ENCODE measurements at regions not wholly inside any gene's neighbourhood (a gene's known extent, or its start where the extent isn't known, plus 50 kb on each side); places are given as distances from the start of the nearest gene placed in this dataset.
A peak's percentile ranks its signal among the peaks of the same experiment; 100 is the strongest.
"Not testable (repeated sequence)": the region's sequence is repeated elsewhere in the genome, so short reads cannot be mapped to it uniquely, and the experiment has no call there.

DNA sequence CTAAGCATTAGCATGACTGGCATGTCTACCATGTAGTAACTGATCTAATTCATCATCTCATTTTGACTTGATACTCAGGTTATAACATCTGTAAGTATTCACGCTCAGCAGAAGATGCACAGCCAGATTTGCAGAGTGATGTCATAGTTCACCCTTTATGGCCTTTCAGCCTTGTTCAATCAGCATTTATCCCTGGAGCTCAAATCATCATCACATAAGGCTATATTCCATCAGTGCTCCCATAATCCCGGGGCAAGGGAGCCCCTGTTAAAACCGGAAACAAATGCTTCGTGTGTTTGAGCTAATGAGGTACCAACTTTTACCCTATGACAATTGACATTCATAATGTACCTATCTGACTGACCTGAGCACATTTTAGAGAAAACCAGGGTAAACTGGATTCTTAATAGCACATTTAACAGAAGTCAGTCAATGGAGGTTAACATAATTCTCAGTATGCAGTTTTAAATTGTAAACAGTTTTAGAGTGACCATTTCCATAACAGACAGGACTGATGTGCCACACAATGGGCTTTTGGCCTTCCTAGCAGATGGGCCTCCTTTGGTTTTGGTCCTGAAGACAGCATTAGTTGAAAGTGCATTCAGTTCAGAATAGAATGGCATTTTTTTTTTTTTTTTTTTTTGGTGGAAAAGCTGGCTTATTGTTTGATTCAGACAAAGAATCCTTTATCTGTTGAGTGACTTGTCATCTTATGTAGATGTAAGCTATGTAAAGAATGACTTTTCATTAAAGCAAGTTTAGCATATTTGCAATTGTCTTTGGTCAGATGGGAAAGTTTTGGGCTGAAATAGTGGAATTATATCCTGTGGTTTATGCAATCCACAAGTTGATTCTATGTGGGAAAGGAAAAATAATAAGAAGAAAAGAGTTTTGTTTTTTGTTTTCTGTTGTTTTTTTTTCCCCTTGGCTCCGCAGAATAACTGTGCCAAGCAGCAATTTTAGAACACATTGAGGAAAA is 866.0 kb upstream of the ACVR2A start:
- Histone ChIP-seq H3K36me3 (replicated peaks; ENCODE audit: control insufficient read depth, insufficient read depth, low read length) (no peaks in the 10 kb centered on the region), H3K4me3 (ENCODE audit: insufficient read depth, low read depth, low read length) (no peak overlapping the region), H3K27me3 (ENCODE audit: control insufficient read depth, insufficient read depth, low read length) (no peaks in the 10 kb centered on the region)
- DNase-seq = no peak

DNA sequence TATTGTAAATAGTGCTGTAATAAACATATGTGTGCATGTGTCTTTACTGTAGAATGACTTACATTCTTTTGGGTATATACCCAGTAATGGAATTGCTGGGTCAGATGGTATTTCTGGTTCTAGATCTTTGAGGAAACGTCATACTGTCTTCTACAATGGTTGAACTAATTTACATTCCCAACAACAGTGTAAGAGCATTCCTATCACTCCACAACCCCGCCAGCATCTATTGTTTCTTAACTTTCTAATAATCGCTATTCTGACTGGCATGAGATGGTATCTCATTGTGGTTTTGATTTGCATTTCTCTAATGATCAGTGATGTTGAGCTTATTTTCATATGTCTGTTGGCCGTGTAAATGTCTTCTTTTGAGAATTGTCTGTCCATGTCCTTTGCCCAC is 873.8 kb upstream of the ACVR2A start:
- not testable (repeated sequence) for H3K4me3 ChIP-seq (ENCODE audit: insufficient read depth, low read depth, low read length); DNase-seq; H3K27me3 ChIP-seq (ENCODE audit: control insufficient read depth, insufficient read depth, low read length); H3K36me3 ChIP-seq (replicated peaks; ENCODE audit: control insufficient read depth, insufficient read depth, low read length)

DNA sequence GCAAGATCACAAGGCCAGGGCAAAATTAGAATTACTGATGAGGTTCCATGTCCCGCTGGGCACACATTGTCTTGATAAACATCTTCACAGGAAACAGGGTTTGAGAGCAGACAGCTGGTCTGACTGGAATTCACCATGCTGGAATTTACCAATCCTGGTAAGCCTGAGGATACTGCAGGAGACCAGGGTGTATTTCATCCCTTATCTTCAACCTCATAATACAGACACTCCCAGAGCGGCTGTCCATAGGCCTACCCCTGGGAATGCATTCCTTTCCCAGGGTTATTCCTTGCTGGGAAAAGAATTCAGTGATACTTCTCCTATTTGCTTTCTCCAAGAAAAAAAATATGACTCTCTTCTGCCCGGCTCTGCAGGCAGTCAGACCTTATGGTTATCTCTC is 875.1 kb upstream of the ACVR2A start:
- not testable (repeated sequence) for DNase-seq; H3K36me3 ChIP-seq (replicated peaks; ENCODE audit: control insufficient read depth, insufficient read depth, low read length); H3K4me3 ChIP-seq (ENCODE audit: insufficient read depth, low read depth, low read length); H3K27me3 ChIP-seq (ENCODE audit: control insufficient read depth, insufficient read depth, low read length)

DNA sequence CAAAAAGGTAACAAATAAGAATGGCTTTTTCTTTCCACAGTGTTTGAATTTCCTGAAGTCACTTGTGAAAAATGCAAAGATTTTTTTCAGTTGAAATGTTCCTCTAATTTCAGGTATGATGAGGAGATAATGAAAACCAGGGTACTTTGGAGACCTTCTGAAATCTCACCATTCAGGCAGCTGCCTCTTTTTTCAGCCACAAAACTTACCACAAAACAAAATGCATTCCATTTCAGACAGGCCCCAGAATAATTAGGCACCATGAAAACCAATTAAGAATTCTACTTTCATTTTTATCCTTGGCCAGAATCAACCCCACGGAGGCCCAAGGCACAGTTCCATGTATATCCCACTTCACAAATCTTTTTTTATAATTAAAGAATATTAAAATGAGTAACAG is 880.3 kb upstream of the ACVR2A start:
- DNase-seq = no peak
- Histone ChIP-seq H3K4me3 (ENCODE audit: insufficient read depth, low read depth, low read length) (no peak overlapping the region), H3K36me3 (replicated peaks; ENCODE audit: control insufficient read depth, insufficient read depth, low read length) (no peaks in the 10 kb centered on the region), H3K27me3 (ENCODE audit: control insufficient read depth, insufficient read depth, low read length) (no peaks in the 10 kb centered on the region)

DNA sequence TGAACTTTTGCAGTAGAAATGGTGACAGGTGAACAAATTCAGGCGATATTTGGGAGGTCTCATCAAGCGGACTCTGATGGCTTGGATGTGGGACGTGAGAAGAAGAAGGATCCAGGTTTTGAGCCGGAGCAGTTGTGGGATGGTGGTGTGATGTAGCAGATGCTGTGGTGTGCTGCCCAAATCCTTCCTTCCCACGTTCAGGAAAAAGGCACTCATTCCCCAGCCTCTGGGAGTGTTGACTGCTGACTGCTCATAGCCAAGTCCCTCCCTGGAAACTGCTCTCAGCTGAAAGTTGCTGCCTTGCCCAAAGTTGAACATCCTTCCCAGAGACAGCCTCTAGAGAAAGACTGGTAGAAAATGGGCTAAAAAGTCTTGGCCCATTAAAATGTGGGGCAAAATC is 890.3 kb upstream of the ACVR2A start:
- Histone ChIP-seq H3K4me3 (ENCODE audit: insufficient read depth, low read depth, low read length) (no peak overlapping the region), H3K27me3 (ENCODE audit: control insufficient read depth, insufficient read depth, low read length) (no peaks in the 10 kb centered on the region), H3K36me3 (replicated peaks; ENCODE audit: control insufficient read depth, insufficient read depth, low read length) (no peaks in the 10 kb centered on the region)
- no peak for DNase-seq

DNA sequence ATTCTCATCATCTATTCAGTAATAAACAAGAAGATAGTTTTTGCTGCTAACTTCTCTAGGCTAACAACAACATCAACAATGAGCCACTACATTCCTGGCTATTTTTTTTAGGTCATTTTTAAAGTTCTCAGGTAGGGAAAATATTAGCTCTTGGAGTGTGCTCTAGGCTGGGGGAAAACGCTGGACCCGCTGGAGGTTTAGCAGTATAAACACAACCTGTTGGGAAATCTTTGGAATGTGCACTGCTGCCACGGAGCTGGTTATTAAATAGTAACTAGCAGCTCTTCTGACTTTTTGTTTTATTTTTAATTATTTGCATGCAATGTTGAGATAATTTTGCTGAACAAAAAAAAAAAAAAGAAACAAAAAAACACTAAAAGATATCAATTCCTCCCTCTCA is 892.1 kb upstream of the ACVR2A start:
- Histone ChIP-seq H3K36me3 (replicated peaks; ENCODE audit: control insufficient read depth, insufficient read depth, low read length) (no peaks in the 10 kb centered on the region), H3K4me3 (ENCODE audit: insufficient read depth, low read depth, low read length) (no peak overlapping the region), H3K27me3 (ENCODE audit: control insufficient read depth, insufficient read depth, low read length) (no peaks in the 10 kb centered on the region)
- no peak for DNase-seq

DNA sequence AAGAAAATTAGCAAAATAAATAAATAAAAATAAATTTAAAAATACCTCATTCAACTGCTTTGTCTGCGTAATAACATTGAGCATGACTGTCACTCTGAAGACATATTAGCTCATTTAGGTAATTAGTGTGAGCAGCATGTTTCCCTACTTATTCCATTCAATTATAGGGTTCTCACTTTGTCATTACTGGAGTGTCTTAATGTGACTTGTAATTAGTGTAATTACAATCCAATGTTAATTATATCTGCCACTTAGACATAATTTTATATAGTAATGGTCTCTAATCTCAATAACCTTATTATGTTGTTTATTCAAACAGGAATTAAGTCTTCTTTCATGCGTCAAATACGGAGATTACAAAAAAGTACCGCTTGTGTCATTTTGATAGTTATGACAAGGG is 893.9 kb upstream of the ACVR2A start:
- no peak for DNase-seq
- no peak overlapping the region for H3K4me3 ChIP-seq (ENCODE audit: insufficient read depth, low read depth, low read length)
- H3K27me3 ChIP-seq (ENCODE audit: control insufficient read depth, insufficient read depth, low read length) = no peaks in the 10 kb centered on the region
- no peaks in the 10 kb centered on the region for H3K36me3 ChIP-seq (replicated peaks; ENCODE audit: control insufficient read depth, insufficient read depth, low read length)

DNA sequence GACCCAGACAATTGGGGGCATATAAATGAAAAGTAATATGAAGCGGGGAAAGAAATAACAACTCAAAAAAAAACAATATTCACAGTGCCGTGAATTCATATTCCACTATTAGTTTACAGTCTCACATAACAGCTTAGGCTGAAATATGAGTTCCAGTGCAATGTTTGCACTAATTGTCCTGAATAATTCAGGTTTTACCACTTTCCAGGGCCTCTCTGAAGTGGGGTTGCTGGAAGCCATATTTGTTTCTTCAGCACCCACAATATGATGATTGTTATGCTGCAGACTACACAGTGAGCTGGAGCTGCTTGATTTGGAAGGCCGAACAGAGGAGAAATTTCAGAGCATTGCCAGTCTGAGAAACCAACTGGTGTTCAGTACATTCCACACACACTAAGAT is 894.5 kb upstream of the ACVR2A start:
- Histone ChIP-seq H3K36me3 (replicated peaks; ENCODE audit: control insufficient read depth, insufficient read depth, low read length) (no peaks in the 10 kb centered on the region), H3K4me3 (ENCODE audit: insufficient read depth, low read depth, low read length) (no peak overlapping the region), H3K27me3 (ENCODE audit: control insufficient read depth, insufficient read depth, low read length) (no peaks in the 10 kb centered on the region)
- DNase-seq = no peak

DNA sequence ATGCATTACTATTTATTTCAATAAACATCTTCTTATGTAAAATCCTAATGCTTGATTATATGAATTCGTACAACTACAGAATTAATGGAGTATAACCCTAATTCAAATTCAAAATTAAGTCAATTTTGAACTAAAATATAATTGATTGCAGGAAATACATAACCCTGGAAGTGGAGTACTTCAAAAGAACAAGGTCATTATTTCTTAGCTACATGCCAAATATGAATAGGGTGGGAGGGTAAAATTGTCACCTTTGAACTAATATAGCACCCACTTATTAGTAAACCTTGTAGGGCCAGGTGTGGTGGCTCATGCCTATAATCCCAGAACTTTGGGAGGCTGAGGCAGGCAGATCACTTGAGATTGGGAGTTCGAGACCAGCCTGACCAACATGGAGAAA is 895.4 kb upstream of the ACVR2A start:
- DNase-seq = no peak
- H3K36me3 ChIP-seq (replicated peaks; ENCODE audit: control insufficient read depth, insufficient read depth, low read length) = no peaks in the 10 kb centered on the region
- H3K27me3 ChIP-seq (ENCODE audit: control insufficient read depth, insufficient read depth, low read length) = no peaks in the 10 kb centered on the region
- no peak overlapping the region for H3K4me3 ChIP-seq (ENCODE audit: insufficient read depth, low read depth, low read length)

DNA sequence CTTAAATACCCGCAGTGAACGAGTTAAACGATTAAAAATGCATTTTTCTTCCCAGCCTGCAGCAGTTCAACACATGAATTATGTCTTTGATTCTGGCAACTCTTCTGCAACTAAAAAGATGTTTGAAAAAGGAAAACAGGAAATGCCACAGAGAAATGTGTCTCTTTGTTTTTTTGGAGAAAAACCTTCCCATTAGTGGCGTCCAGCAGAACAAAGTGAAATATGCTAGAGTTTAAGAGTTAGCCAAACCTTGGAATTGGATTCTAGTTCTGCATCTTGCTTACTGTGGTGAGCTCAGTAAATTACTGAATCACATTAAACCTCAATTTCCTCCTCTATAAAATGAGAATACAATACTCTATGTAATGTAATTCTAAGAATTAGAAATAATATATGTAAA is 900.2 kb upstream of the ACVR2A start:
- Histone ChIP-seq H3K27me3 (ENCODE audit: control insufficient read depth, insufficient read depth, low read length) (no peaks in the 10 kb centered on the region), H3K36me3 (replicated peaks; ENCODE audit: control insufficient read depth, insufficient read depth, low read length) (no peaks in the 10 kb centered on the region)
- DNase-seq = no peak

DNA sequence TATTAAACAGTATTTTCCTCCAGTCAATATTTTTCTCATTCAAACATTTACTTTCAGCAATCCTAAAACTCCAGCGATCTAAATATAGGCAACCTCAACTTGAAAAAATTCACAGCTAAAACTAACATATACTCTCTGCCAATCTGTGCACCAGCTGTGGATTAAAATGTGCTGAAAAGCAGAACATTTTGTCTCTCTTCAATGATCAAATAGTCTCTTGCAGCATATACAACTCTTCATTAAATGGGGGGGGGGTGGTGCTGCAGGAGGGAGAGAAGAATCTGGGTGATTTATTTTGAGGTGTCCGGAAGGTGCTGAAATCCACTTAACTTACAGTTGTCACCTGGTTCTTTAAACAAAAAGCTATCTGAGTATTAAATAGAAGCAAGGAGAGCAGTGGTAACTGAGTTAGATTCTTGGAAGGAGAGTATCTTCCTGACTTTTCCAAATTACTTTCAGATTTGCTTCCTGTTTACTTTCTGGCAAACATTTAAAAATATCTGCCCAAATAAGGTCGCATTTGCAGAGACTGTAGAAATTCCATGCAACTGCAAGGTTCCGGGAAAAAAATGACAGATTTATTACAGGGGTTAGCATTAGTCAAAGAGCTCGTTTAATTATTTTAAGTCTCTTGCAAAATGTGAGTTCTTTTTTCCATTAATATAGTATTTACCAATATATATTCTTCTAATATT is 904.7 kb upstream of the ACVR2A start:
- no peak for DNase-seq
- Histone ChIP-seq H3K36me3 (replicated peaks; ENCODE audit: control insufficient read depth, insufficient read depth, low read length) (no peaks in the 10 kb centered on the region), H3K4me3 (ENCODE audit: insufficient read depth, low read depth, low read length) (no peak overlapping the region), H3K27me3 (ENCODE audit: control insufficient read depth, insufficient read depth, low read length) (no peaks in the 10 kb centered on the region)

More for the DNA sequence above, 900.2 kb upstream of the ACVR2A start:
- H3K4me3 ChIP-seq (ENCODE audit: insufficient read depth, low read depth, low read length) = no peak overlapping the region

DNA sequence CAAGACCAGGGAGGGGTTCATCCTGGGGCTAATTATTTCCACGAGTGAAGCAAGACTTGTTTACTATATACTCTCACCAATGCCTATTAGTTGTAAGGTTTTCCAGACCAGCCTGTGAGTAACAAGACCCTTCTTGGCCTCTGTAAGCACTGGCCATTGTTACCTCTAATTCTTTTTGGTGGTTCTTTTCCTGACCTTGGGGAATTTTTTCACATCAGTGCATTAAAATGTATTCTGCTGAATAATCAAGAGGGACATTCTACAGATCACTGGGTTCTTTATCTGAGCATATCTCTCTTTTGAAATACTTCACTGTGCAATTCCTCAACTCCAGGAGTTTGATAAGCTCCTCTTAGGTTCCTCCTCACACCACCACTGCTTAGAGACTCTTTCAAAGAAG is 909.9 kb upstream of the ACVR2A start:
- H3K36me3 ChIP-seq (replicated peaks; ENCODE audit: control insufficient read depth, insufficient read depth, low read length) = no peaks in the 10 kb centered on the region

DNA sequence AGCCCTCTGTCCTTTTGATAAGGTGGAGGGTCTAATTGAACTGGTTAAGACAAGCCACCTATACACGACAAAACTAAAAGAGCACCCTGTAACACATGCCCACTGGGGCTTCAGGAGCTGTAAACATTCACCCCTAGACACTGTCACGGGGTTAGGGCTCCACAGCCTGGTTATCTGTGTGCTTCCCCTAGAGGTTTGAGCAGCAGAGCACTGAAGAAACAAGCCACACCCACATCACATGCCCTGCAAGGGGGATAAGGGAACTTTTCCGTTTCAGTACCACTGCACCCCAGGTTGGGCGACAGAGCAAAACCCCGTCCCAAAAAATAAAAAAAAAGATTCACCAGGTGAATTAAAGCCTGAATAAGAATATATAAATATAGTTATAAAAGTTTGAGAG is 913.7 kb upstream of the ACVR2A start:
- Histone ChIP-seq H3K4me3 (ENCODE audit: insufficient read depth, low read depth, low read length) (no peak overlapping the region), H3K36me3 (replicated peaks; ENCODE audit: control insufficient read depth, insufficient read depth, low read length) (no peaks in the 10 kb centered on the region), H3K27me3 (ENCODE audit: control insufficient read depth, insufficient read depth, low read length) (no peaks in the 10 kb centered on the region)
- no peak for DNase-seq

More for the DNA sequence above, 909.9 kb upstream of the ACVR2A start:
- DNase-seq = no peak
- H3K4me3 ChIP-seq (ENCODE audit: insufficient read depth, low read depth, low read length) = no peak overlapping the region
- H3K27me3 ChIP-seq (ENCODE audit: control insufficient read depth, insufficient read depth, low read length) = no peaks in the 10 kb centered on the region

DNA sequence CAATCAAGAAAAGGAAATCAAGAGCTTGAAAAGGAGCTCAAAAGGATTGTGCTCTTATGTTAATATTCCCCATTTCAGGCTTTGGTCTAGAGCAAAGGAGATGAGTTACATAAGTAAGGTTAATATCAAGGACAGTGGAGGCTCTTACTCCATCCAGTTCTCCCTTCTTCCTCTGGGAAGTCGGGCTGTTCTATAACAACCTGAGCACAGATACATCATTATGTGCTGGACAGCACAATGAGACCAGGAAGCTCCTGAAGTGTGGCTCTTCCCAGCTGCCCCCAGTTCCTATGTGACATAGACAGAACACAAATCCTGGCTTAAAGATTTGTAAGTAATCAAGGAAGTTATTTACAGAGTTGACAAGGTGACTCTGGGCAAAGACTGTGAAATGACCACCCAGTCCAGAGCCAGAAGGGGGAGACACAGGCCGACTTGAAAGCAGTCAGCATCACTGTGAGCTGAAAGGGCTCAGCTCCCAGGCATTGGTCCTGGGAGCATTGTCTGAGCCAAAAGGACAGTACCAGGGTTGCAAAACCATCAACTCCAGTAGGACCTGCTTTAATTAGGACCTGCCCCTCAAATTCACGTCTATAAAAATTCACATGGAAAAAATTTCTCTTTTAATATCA is 917.6 kb upstream of the ACVR2A start:
- Histone ChIP-seq H3K36me3 (replicated peaks; ENCODE audit: control insufficient read depth, insufficient read depth, low read length) (no peaks in the 10 kb centered on the region), H3K27me3 (ENCODE audit: control insufficient read depth, insufficient read depth, low read length) (no peaks in the 10 kb centered on the region), H3K4me3 (ENCODE audit: insufficient read depth, low read depth, low read length) (no peak overlapping the region)
- peak; percentile 63 for DNase-seq

DNA sequence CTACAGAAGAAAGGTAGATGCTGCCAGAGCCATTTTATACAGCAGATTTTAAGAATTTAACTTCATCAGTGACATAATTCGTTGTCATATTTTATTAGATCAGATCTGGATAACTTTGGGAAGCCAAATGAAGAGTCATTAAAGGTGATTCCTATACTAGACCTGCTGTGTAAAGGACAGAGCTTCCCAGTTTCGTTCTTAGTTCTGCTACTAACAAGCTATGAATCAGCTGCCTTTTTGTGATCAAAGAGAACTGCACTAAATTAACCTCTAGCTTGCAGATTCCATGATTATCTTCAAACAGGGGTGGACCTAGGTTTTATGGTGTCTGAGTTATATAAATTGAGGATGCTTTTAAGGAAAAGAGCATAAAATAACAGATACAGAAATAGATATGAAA is 926.5 kb upstream of the ACVR2A start:
- DNase-seq = no peak
- no peaks in the 10 kb centered on the region for H3K27me3 ChIP-seq (ENCODE audit: control insufficient read depth, insufficient read depth, low read length)
- no peaks in the 10 kb centered on the region for H3K36me3 ChIP-seq (replicated peaks; ENCODE audit: control insufficient read depth, insufficient read depth, low read length)
- H3K4me3 ChIP-seq (ENCODE audit: insufficient read depth, low read depth, low read length) = no peak overlapping the region

Measured in H7 (cell line).